ENCODE measurements at regions not wholly inside any gene's neighbourhood (a gene's known extent, or its start where the extent isn't known, plus 50 kb on each side); places are given as distances from the start of the nearest gene placed in this dataset.
"Not testable (repeated sequence)": the region's sequence is repeated elsewhere in the genome, so short reads cannot be mapped to it uniquely, and the experiment has no call there.

DNA sequence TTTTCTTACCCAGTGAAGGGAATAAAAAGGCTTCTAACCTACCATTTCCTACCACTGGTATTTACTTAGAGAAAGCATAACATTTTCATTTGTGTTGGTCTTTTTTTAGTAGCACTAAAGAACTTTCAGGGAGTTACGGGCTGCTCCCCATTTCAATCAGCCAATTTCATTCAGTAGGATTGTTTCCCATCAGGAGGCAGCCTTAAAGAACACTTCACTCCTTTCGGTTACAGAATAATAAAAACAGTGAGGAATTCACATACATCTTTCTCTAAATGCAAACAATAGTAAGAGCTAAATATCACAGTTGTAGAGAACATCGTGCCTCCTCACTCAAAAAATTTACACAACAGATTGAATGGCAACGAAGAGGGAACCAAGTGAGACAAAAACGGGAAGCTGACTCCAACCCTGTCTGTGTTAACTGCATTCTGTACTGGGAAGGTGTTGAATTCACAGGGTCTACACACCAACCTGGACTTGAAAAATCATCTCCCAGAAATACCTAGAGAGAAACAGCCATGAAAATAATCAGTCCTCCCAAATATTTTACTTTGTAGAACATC lies 55.5 kb upstream of the ABLIM1 start:
- no peak overlapping the region for H3K4me3 Mint-ChIP-seq (ENCODE audit: unreplicated experiment)
- no peaks in the 10 kb centered on the region for H3K36me3 Mint-ChIP-seq (ENCODE audit: unreplicated experiment)
- DNase-seq, result no peak
- peaks cover 1% of the 10 kb centered on the region for H3K9me3 Mint-ChIP-seq (ENCODE audit: unreplicated experiment)
- TF ChIP-seq, protein P1, sequence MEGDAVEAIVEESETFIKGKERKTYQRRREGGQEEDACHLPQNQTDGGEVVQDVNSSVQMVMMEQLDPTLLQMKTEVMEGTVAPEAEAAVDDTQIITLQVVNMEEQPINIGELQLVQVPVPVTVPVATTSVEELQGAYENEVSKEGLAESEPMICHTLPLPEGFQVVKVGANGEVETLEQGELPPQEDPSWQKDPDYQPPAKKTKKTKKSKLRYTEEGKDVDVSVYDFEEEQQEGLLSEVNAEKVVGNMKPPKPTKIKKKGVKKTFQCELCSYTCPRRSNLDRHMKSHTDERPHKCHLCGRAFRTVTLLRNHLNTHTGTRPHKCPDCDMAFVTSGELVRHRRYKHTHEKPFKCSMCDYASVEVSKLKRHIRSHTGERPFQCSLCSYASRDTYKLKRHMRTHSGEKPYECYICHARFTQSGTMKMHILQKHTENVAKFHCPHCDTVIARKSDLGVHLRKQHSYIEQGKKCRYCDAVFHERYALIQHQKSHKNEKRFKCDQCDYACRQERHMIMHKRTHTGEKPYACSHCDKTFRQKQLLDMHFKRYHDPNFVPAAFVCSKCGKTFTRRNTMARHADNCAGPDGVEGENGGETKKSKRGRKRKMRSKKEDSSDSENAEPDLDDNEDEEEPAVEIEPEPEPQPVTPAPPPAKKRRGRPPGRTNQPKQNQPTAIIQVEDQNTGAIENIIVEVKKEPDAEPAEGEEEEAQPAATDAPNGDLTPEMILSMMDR (IDR thresholded peaks at IDR 0.05; ENCODE audit: partially characterized antibody, unreplicated experiment), result no peak
- H3K4me1 Mint-ChIP-seq (ENCODE audit: low read depth, unreplicated experiment), result no peaks in the 10 kb centered on the region
- H3K27ac Mint-ChIP-seq (ENCODE audit: unreplicated experiment), result no peak overlapping the region
- H3K27me3 Mint-ChIP-seq (ENCODE audit: unreplicated experiment), result no peaks in the 10 kb centered on the region

DNA sequence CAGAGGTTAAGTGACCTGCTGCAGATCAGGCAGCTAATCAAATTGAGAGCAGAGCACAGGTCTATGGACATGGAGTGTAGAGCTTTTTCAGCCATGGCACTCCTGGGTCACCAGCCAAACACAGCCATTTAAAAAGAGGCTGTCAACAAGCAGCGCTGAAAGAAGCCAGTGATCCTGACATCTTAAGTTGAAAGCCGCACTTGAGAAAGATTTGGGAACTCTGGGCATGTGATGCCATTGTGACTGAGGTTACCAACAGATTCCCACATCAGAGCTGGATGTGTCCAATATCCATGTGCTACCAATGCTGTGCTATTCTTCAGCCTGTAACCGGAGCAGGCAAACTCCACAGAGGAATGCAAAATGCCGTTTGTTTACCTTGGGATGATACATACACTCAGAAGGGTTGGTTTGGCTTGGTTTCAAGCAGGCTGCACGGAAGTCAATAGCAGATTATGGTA lies 56.2 kb upstream of the ABLIM1 start:
- Mint-ChIP-seq H3K27ac (ENCODE audit: unreplicated experiment) (no peak overlapping the region), H3K27me3 (ENCODE audit: unreplicated experiment) (no peaks in the 10 kb centered on the region), H3K4me3 (ENCODE audit: unreplicated experiment) (no peak overlapping the region), H3K36me3 (ENCODE audit: unreplicated experiment) (no peaks in the 10 kb centered on the region), H3K4me1 (ENCODE audit: low read depth, unreplicated experiment) (no peaks in the 10 kb centered on the region), H3K9me3 (ENCODE audit: unreplicated experiment) (peaks cover 1% of the 10 kb centered on the region)
- DNase-seq, result no peak
- TF ChIP-seq, protein P1 (IDR thresholded peaks at IDR 0.05; ENCODE audit: partially characterized antibody, unreplicated experiment), result no peak

DNA sequence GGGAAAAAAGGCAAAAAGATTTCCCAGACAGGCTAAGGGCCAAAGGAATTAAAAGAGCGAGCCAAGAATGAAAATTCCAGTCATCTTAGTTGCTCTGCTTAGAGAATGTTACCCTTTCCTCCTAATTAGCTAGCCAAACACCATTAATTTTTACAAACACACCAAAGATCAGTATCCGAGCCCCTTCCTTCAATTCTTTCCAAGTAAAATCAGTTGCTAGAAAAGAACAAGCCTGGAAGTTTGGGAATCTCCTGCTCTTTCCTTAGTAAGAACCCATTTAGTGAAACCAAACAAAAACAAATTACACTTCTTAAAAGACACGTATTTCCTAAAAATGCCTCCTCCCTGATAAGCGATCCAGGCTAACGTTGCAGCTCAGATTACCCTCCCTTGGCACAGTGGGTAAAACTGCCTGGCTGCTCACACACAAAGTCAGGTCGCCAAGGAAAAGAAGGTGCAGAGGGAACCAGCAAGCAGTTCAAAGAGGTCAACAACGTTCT lies 57.1 kb upstream of the ABLIM1 start:
- H3K4me1 Mint-ChIP-seq (ENCODE audit: low read depth, unreplicated experiment), result no peaks in the 10 kb centered on the region
- H3K9me3 Mint-ChIP-seq (ENCODE audit: unreplicated experiment), result peaks cover 1% of the 10 kb centered on the region
- H3K27ac Mint-ChIP-seq (ENCODE audit: unreplicated experiment), result no peak overlapping the region
- DNase-seq, result no peak
- no peak overlapping the region for H3K4me3 Mint-ChIP-seq (ENCODE audit: unreplicated experiment)
- no peaks in the 10 kb centered on the region for H3K27me3 Mint-ChIP-seq (ENCODE audit: unreplicated experiment)
- H3K36me3 Mint-ChIP-seq (ENCODE audit: unreplicated experiment), result no peaks in the 10 kb centered on the region
- TF ChIP-seq, protein P1 (IDR thresholded peaks at IDR 0.05; ENCODE audit: partially characterized antibody, unreplicated experiment), result no peak

DNA sequence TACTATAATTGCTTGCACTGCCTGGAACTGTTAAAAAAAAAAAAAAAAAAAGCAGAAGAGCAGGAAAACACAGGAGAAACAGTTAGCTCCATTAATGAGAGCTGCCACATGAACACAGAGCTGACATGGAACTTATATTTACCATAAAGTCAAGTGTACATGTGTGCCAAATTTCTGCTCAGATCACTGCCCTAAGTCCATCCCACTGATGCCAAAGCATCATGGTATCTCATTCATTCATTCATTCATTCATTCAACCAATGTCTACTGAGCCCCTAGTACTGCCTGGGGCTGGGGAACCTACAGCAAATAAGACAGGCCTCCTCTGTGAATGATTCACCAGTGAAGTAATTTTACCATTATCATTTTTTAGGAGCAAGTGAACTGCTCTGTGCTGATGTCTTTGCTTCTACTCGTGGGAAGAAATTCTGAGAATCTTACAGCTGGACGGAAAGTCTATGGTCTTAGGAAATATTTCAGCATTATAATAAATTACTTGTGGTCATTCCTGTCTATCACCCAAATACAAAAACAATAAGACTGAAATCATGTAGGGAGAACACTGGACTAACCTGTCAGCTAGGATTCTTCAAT lies 58.8 kb upstream of the ABLIM1 start:
- Mint-ChIP-seq H3K4me1 (ENCODE audit: low read depth, unreplicated experiment) (no peaks in the 10 kb centered on the region), H3K4me3 (ENCODE audit: unreplicated experiment) (no peak overlapping the region), H3K27me3 (ENCODE audit: unreplicated experiment) (no peaks in the 10 kb centered on the region), H3K36me3 (ENCODE audit: unreplicated experiment) (no peaks in the 10 kb centered on the region), H3K27ac (ENCODE audit: unreplicated experiment) (no peak overlapping the region), H3K9me3 (ENCODE audit: unreplicated experiment) (no peaks in the 10 kb centered on the region)
- TF ChIP-seq, protein P1 (IDR thresholded peaks at IDR 0.05; ENCODE audit: partially characterized antibody, unreplicated experiment), result no peak
- no peak for DNase-seq

DNA sequence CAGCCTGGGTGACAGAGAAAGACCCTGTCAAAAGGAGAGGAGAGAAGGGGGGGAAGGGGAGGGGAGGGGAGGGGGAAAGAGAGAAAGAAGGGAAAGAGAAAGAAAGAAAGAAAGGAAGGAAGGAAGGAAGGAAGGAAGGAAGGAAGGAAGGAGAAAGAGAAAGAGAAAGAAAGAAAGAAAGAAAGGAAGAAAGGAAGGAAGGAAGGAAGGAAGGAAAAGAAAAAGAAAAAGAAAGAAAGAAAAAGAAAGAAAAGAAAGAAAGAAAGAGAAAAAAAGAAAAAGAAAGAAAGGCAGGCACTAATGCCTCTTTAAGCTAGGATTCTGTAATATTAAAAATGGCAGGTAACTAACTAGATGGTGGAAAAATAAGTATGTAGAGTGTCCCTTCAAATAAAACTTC lies 59.8 kb upstream of the ABLIM1 start:
- not testable (repeated sequence) for H3K27ac Mint-ChIP-seq (ENCODE audit: unreplicated experiment)

More for the DNA sequence above, 59.8 kb upstream of the ABLIM1 start:
- H3K27me3 Mint-ChIP-seq (ENCODE audit: unreplicated experiment); H3K9me3 Mint-ChIP-seq (ENCODE audit: unreplicated experiment); DNase-seq; H3K4me3 Mint-ChIP-seq (ENCODE audit: unreplicated experiment); H3K36me3 Mint-ChIP-seq (ENCODE audit: unreplicated experiment); H3K4me1 Mint-ChIP-seq (ENCODE audit: low read depth, unreplicated experiment): not testable (repeated sequence)

All from glutamatergic neuron (in vitro differentiated cells).